ENCODE measurements at regions not wholly inside any gene's neighbourhood (a gene's known extent, or its start where the extent isn't known, plus 50 kb on each side); places are given as distances from the start of the nearest gene placed in this dataset.

- Histone ChIP-seq H3K36me3 (ENCODE audit: control insufficient read depth in 4 of 4, insufficient read depth in 3 of 4, low read depth in 1 of 4, low read length in 3 of 4) (no peaks in the 10 kb centered on the region), H3K4me3 (ENCODE audit: low read depth in 1 of 3, low read length in 3 of 3) (no peak overlapping the region), H3K4me1 (ENCODE audit: control insufficient read depth in 4 of 4, insufficient read depth in 4 of 4, low read length in 3 of 4) (no peaks in the 10 kb centered on the region), H3K9me3 (ENCODE audit: control insufficient read depth in 4 of 4, low read length in 3 of 4) (peaks cover 0 to 4% (median 0%) of the 10 kb centered on the region in 4 donors), H3K9ac (ENCODE audit: low read depth in 1 of 2, low read length in 2 of 2) (no peak overlapping the region), H3K27ac (ENCODE audit: low read depth in 1 of 2, low read length in 2 of 2) (no peak overlapping the region), H3K27me3 (ENCODE audit: control insufficient read depth in 4 of 4, insufficient read depth in 4 of 4, low read length in 3 of 4) (no peaks in the 10 kb centered on the region)
- DNase-seq (ENCODE audit: low spot score), result no peak
- 83% methylated on average over 1 of the region's 1 CpG for WGBS
- TF ChIP-seq FOXA1 (IDR thresholded peaks at IDR 0.05), result no peak
- TF ChIP-seq FOXA2 (IDR thresholded peaks at IDR 0.05), result no peak
- TF ChIP-seq ZBTB33 (IDR thresholded peaks at IDR 0.05), result no peak
- TF ChIP-seq JUND (IDR thresholded peaks at IDR 0.05), result no peak
- no peak for TF ChIP-seq YY1 (IDR thresholded peaks at IDR 0.05)
- TF ChIP-seq HNF4G (IDR thresholded peaks at IDR 0.05), result no peak
- TF ChIP-seq TAF1 (conservative IDR thresholded peaks at IDR 0.05), result no peak
- no peak for TF ChIP-seq GABPA (IDR thresholded peaks at IDR 0.05 in 1 of 2, conservative IDR thresholded peaks at IDR 0.05 in 1 of 2)
- TF ChIP-seq, protein P1, sequence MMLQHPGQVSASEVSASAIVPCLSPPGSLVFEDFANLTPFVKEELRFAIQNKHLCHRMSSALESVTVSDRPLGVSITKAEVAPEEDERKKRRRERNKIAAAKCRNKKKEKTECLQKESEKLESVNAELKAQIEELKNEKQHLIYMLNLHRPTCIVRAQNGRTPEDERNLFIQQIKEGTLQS (IDR thresholded peaks at IDR 0.05), result no peak
- no peak for TF ChIP-seq MAX (IDR thresholded peaks at IDR 0.05)
- TF ChIP-seq RXRA (IDR thresholded peaks at IDR 0.05), result no peak
- TF ChIP-seq EGR1 (IDR thresholded peaks at IDR 0.05; ENCODE audit: low read depth in 2 of 2), result no peak
- no peak for TF ChIP-seq HNF4A (conservative IDR thresholded peaks at IDR 0.05)
- no peak for TF ChIP-seq NR2F2 (IDR thresholded peaks at IDR 0.05)
- TF ChIP-seq REST (IDR thresholded peaks at IDR 0.05), result no peak
- TF ChIP-seq, protein P2, sequence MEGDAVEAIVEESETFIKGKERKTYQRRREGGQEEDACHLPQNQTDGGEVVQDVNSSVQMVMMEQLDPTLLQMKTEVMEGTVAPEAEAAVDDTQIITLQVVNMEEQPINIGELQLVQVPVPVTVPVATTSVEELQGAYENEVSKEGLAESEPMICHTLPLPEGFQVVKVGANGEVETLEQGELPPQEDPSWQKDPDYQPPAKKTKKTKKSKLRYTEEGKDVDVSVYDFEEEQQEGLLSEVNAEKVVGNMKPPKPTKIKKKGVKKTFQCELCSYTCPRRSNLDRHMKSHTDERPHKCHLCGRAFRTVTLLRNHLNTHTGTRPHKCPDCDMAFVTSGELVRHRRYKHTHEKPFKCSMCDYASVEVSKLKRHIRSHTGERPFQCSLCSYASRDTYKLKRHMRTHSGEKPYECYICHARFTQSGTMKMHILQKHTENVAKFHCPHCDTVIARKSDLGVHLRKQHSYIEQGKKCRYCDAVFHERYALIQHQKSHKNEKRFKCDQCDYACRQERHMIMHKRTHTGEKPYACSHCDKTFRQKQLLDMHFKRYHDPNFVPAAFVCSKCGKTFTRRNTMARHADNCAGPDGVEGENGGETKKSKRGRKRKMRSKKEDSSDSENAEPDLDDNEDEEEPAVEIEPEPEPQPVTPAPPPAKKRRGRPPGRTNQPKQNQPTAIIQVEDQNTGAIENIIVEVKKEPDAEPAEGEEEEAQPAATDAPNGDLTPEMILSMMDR (IDR thresholded peaks at IDR 0.05; ENCODE audit: low read depth, low read length, missing input control), result no peak
- TF ChIP-seq RAD21 (IDR thresholded peaks at IDR 0.05), result no peak
- no peak for TF ChIP-seq SP1 (IDR thresholded peaks at IDR 0.05)
These were observed 121.1 kb upstream of the GHR start for GRCh38 chr5:42302186-42302585.

Measured in liver (tissue), 8 donors.